Transverse colon (tissue), 4 donors: ENCODE measurements at regions not wholly inside any gene's neighbourhood (a gene's known extent, or its start where the extent isn't known, plus 50 kb on each side); places are given as distances from the start of the nearest gene placed in this dataset.

ENCODE experiments used
- DNase-seq: peaks from one replicate; pipeline ENCODE4 v3.0.0-alpha.2; 2019
- H3K27ac ChIP-seq, 4 donors: fragments of 200-600 bp; sonication (generic); 2 replicates each; pipeline ENCODE4 v1.5.1; 2016 to 2018; ENCODE audit warnings: inconsistent platforms in 4 of 4
- H3K27me3 ChIP-seq: fragments of 200-600 bp; sonication (generic); 2 replicates; pipeline ENCODE4 v1.5.1; 2017; ENCODE audit warnings: inconsistent platforms
- H3K36me3 ChIP-seq, 4 donors: fragments of 200-600 bp; sonication (generic); 2 replicates each; pipeline ENCODE4 v1.5.1; 2017 to 2019; ENCODE audit warnings: inconsistent platforms in 4 of 4
- H3K4me1 ChIP-seq, 4 donors: fragments of 200-600 bp; sonication (generic); 2 replicates each; pipeline ENCODE4 v1.5.1; 2017 to 2020; ENCODE audit warnings: inconsistent platforms in 4 of 4
- H3K4me3 ChIP-seq, 4 donors: fragments of 200-600 bp; sonication (generic); 1 replicate in 1 of 4; 2 replicates in 3 of 4; pipeline versions ENCODE4 v1.5.1 to v1.6.1; 2017 to 2019; ENCODE audit warnings: inconsistent platforms in 4 of 4
- H3K9me3 ChIP-seq, 2 donors: fragments of 200-600 bp; sonication (generic); 2 replicates each; pipeline ENCODE4 v1.5.1; 2017 to 2019; ENCODE audit warnings: inconsistent platforms in 2 of 2
- EP300 ChIP-seq: sonication (generic); formaldehyde crosslinking; IDR thresholded peaks from one replicate; pipeline ENCODE4 v1.6.1; 2017; ENCODE audit warnings: antibody characterized with exemption, low read depth
- POLR2A ChIP-seq: fragments of 450-650 bp; IDR thresholded peaks from one replicate; pipeline ENCODE4 v1.6.1; 2016; ENCODE audit warnings: antibody characterized with exemption, mild to moderate bottlenecking, moderate library complexity
- POLR2AphosphoS5 ChIP-seq, 3 donors: sonication (generic); formaldehyde crosslinking; IDR thresholded peaks; one replicate each; pipeline ENCODE4 v1.6.1; 2016; ENCODE audit warnings: antibody characterized with exemption in 3 of 3
- WGBS, 2 donors: methylation state at CpG; one replicate each; pipeline ENCODE4 v1.1.5; 2018; ENCODE audit warnings: low coverage in 1 of 2; 5-methylcytosine and 5-hydroxymethylcytosine counted together
- in situ Hi-C, 4 donors: fragments of 200-750 bp; cut with MboI; loops; one replicate each; pipeline versions ENCODE4 v1.15.0 to v1.15.1; 2017; ENCODE audit warnings: low sequenced_read_pairs in 3 of 4, low pct_ligation_motif_present in 1 of 4, low pct_unique_long_range_greater_than_20kb in 1 of 4
- intact Hi-C: fragments of 100-400 bp; cut with DNase I; formaldehyde crosslinking; loops from one replicate; pipeline ENCODE4 v1.15.1; 2023; ENCODE audit warnings: low total_unique reads
- TF ChIP-seq, protein P1 (sequence below), 5 experiments: fragments of 200-600 bp in 3 of 5; fragments of 450-650 bp in 2 of 5; sonication (generic) in 3 of 5; IDR thresholded peaks; 1 replicate in 2 of 5; 2 replicates in 3 of 5; pipeline ENCODE4 v1.5.1; 2016 to 2017; ENCODE audit warnings: antibody characterized with exemption in 5 of 5, inconsistent platforms in 3 of 5, mild to moderate bottlenecking in 2 of 5, moderate library complexity in 1 of 5

DNA sequence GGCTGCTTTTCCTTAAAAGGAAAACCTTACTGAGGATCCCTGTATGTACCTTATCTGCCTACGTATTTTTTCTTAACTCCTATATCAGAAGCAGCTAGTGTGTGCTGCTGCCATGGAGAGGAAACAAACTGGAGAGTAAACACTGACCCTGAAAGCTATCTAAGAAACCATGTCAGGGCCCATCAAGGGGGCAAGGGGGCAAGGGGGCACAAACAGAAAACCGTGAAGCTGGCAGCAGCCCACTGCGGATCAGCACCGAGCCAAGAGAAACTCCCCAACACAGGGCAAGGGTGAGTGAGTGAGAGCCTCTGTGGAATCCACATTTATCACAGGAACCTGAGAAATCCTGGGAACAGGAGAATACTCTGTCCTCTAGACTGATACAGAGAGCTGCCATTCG lies 1204.2 kb downstream of the PCDH18 start:
- Histone ChIP-seq H3K9me3 (no peaks in the 10 kb centered on the region), H3K4me1 (no peaks in the 10 kb centered on the region), H3K27me3 (no peaks in the 10 kb centered on the region), H3K36me3 (no peaks in the 10 kb centered on the region), H3K27ac (no peak overlapping the region), H3K4me3 (no peak overlapping the region)
- intact Hi-C loops (no loop called here), in situ Hi-C loops (no loop called here)
- TF ChIP-seq, protein P1, sequence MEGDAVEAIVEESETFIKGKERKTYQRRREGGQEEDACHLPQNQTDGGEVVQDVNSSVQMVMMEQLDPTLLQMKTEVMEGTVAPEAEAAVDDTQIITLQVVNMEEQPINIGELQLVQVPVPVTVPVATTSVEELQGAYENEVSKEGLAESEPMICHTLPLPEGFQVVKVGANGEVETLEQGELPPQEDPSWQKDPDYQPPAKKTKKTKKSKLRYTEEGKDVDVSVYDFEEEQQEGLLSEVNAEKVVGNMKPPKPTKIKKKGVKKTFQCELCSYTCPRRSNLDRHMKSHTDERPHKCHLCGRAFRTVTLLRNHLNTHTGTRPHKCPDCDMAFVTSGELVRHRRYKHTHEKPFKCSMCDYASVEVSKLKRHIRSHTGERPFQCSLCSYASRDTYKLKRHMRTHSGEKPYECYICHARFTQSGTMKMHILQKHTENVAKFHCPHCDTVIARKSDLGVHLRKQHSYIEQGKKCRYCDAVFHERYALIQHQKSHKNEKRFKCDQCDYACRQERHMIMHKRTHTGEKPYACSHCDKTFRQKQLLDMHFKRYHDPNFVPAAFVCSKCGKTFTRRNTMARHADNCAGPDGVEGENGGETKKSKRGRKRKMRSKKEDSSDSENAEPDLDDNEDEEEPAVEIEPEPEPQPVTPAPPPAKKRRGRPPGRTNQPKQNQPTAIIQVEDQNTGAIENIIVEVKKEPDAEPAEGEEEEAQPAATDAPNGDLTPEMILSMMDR (IDR thresholded peaks at IDR 0.05), result no peak
- TF ChIP-seq EP300 (no peak), POLR2AphosphoS5 (IDR thresholded peaks at IDR 0.05) (no peak)
- 72 to 81% methylated on average over 3 to 5 of the region's 5 CpGs for WGBS, 2 donors
- DNase-seq, result no peak

DNA sequence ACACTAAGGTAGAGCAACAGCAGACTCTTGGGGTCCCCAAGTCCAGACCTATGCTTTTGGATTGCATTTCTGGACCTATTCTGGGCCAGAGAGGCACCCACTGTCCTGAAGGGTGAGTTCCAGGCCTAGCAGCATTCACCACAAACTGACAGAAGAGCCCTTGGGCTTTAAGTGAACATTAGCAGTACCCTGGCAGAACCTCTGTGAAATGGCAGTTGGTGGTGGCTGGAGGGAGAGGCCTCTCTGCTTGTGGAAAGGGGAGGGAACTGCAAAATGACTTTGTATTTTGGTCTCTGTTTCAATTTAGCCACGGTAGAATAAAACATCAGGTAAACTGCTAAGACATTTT lies 1211.9 kb downstream of the PCDH18 start:
- H3K27ac ChIP-seq, result no peak overlapping the region
- TF ChIP-seq POLR2A (no peak), EP300 (no peak), POLR2AphosphoS5 (IDR thresholded peaks at IDR 0.05) (no peak)
- TF ChIP-seq, protein P1 (IDR thresholded peaks at IDR 0.05), result no peak
- no peaks in the 10 kb centered on the region for H3K36me3 ChIP-seq
- no peak for DNase-seq
- no peaks in the 10 kb centered on the region for H3K9me3 ChIP-seq
- in situ Hi-C loops, result no loop called here
- no peak overlapping the region for H3K4me3 ChIP-seq
- H3K27me3 ChIP-seq, result no peaks in the 10 kb centered on the region
- no peaks in the 10 kb centered on the region for H3K4me1 ChIP-seq
- intact Hi-C loops, result no loop called here
- 91% methylated on average over 1 of the region's 1 CpG; no CpG with 5 or more reads in 1 of the 2 donors for WGBS, 2 donors

DNA sequence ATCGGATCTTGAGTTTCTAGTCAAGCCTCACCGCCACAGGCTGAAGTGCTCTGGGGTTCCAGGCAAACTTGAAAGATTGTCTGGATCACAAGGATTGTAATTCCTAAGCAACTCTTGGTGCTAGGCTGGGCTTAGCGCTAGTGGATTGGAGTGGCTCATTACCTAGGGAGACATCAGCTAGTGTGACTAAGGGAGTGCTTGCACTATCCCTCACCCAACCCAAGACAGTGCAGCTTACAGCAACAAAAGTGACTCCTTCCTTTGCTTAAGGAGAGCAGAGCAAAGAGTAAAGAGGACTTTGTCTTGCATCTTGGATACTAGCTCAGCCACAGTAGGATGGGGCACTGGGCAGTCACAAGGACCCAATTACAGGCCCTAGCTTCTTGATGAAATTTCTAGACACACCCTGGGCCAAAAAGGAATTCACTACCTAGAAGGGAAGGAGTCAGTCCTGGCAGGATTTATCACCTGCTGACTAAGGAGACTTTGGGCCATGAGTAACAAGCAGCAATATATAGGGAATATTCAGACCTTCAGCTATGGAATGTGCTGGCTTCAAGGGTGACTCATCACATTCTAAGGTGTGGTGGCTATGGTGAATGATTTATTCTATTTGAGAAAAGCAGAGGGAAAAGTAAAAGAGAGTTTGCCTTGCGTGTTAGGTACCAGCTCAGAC lies 1212.4 kb downstream of the PCDH18 start:
- no peak for DNase-seq
- TF ChIP-seq EP300 (no peak), POLR2AphosphoS5 (IDR thresholded peaks at IDR 0.05) (no peak), POLR2A (no peak)
- in situ Hi-C loops, result no loop called here

DNA sequence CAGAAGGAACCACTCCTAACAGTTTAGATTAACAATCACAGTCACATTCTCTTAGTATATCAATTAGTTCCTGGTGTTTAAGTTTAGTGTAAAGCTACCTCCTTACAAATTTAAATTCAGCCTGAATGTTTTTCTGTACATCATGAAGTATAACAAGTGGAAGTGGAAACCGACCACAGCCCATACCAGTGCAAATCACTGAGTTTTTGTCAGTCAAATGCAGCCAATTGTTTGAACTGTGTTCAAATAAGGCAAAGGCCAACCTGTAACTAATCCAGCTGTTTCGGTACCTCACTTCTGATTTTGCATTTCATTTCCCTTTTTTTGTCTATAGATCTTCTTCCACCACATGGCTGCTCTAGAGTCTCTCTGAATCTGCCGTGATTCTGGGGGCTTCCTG lies 1215.3 kb downstream of the PCDH18 start:
- no peak for TF ChIP-seq EP300
- no peak for TF ChIP-seq POLR2AphosphoS5 (IDR thresholded peaks at IDR 0.05)
- TF ChIP-seq POLR2A, result no peak
- TF ChIP-seq, protein P1 (IDR thresholded peaks at IDR 0.05), result no peak
- intact Hi-C loops (no loop called here), in situ Hi-C loops (no loop called here)
- no peak overlapping the region for H3K27ac ChIP-seq
- H3K36me3 ChIP-seq, result no peaks in the 10 kb centered on the region
- H3K4me1 ChIP-seq, result no peaks in the 10 kb centered on the region
- no peaks in the 10 kb centered on the region for H3K27me3 ChIP-seq
- no peak for DNase-seq
- WGBS, 2 donors, result 71 to 96% methylated on average over 3 of the region's 3 CpGs
- no peak overlapping the region for H3K4me3 ChIP-seq
- no peaks in the 10 kb centered on the region for H3K9me3 ChIP-seq

More for the DNA sequence above, 1212.4 kb downstream of the PCDH18 start:
- WGBS, 2 donors, result 92 to 100% methylated on average over 2 to 4 of the region's 4 CpGs
- H3K27me3 ChIP-seq, result no peaks in the 10 kb centered on the region
- no peak overlapping the region for H3K4me3 ChIP-seq
- H3K36me3 ChIP-seq, result no peaks in the 10 kb centered on the region
- H3K27ac ChIP-seq, result no peak overlapping the region
- intact Hi-C loops, result no loop called here
- no peaks in the 10 kb centered on the region for H3K9me3 ChIP-seq
- no peaks in the 10 kb centered on the region for H3K4me1 ChIP-seq

DNA sequence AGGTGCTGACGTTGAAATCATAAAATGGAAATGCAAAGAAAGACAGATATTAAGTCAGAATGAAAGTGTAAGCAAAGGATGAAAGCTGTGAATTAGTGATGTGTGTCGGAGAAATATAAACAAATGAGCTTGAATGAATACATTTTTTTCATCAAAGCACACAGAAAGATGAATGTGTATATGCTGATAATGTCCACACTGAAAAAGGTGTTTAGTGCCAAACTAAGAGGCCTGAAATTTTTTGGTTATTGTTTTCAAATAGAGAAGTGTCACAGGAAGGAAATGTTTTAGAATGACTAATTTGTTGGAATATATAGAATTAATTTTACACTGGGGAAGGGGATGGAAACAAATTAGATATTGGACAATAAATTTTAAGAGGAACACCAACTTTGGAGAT lies 1217.6 kb downstream of the PCDH18 start:
- H3K27me3 ChIP-seq, result no peaks in the 10 kb centered on the region
- H3K36me3 ChIP-seq, result no peaks in the 10 kb centered on the region
- no peaks in the 10 kb centered on the region for H3K9me3 ChIP-seq
- no peak overlapping the region for H3K27ac ChIP-seq
- no peak overlapping the region for H3K4me3 ChIP-seq
- TF ChIP-seq POLR2A, result no peak
- TF ChIP-seq EP300, result no peak
- TF ChIP-seq POLR2AphosphoS5 (IDR thresholded peaks at IDR 0.05), result no peak
- TF ChIP-seq, protein P1 (IDR thresholded peaks at IDR 0.05), result no peak
- no peak for DNase-seq
- 38 to 51% methylated on average over 2 of the region's 2 CpGs for WGBS, 2 donors
- H3K4me1 ChIP-seq, result no peaks in the 10 kb centered on the region
- in situ Hi-C loops, result no loop called here
- intact Hi-C loops, result no loop called here
